Endothelial cell of umbilical vein (primary cell): ENCODE measurements at regions not wholly inside any gene's neighbourhood (a gene's known extent, or its start where the extent isn't known, plus 50 kb on each side); places are given as distances from the start of the nearest gene placed in this dataset.

Experiments used
- EZH2 ChIP-seq: IDR thresholded peaks from 2 replicates; pipeline ENCODE4 v1.6.1; 2012; ENCODE audit warnings: borderline replicate concordance, low read depth, mild to moderate bottlenecking, moderate library complexity, low read length, inconsistent platforms; ENCODE audit not compliant: severe bottlenecking
- FOS ChIP-seq: IDR thresholded peaks from 2 replicates; pipeline ENCODE4 v1.6.1; 2011; ENCODE audit warnings: mild to moderate bottlenecking, low read length, moderate library complexity, borderline replicate concordance; ENCODE audit not compliant: insufficient read depth
- JUN ChIP-seq: IDR thresholded peaks from 2 replicates; pipeline ENCODE4 v1.6.1; 2011; ENCODE audit warnings: borderline replicate concordance, low read depth; ENCODE audit not compliant: insufficient read length, insufficient read depth
- MYC ChIP-seq: IDR thresholded peaks from one replicate; pipeline ENCODE4 v1.6.1; 2011; ENCODE audit warnings: mild to moderate bottlenecking, low read depth, low read length
- POLR2A ChIP-seq: IDR thresholded peaks from 2 replicates; pipeline ENCODE4 v1.6.1; 2012; ENCODE audit warnings: low read depth, mild to moderate bottlenecking, control low read depth, low read length
- POLR2AphosphoS5 ChIP-seq: IDR thresholded peaks from 2 replicates; pipeline ENCODE4 v1.6.1; 2012; ENCODE audit warnings: low read depth, mild to moderate bottlenecking, control low read depth, low read length, moderate library complexity; ENCODE audit not compliant: insufficient read depth
- TF ChIP-seq, protein P1 (sequence below), 2 donors: IDR thresholded peaks; 1 replicate in 1 of 2; 2 replicates in 1 of 2; pipeline ENCODE4 v1.5.1; 2011; ENCODE audit warnings: low read length in 2 of 2, mild to moderate bottlenecking in 2 of 2, moderate library complexity in 2 of 2, control low read depth in 1 of 2, inconsistent platforms in 1 of 2, low read depth in 1 of 2; ENCODE audit not compliant: insufficient read depth in 1 of 2; ENCODE audit errors: extremely low read depth in 1 of 2
- TF ChIP-seq, protein P2 (sequence below): IDR thresholded peaks from 2 replicates; pipeline ENCODE4 v1.6.1; 2011; ENCODE audit not compliant: insufficient read depth, insufficient read length

DNA sequence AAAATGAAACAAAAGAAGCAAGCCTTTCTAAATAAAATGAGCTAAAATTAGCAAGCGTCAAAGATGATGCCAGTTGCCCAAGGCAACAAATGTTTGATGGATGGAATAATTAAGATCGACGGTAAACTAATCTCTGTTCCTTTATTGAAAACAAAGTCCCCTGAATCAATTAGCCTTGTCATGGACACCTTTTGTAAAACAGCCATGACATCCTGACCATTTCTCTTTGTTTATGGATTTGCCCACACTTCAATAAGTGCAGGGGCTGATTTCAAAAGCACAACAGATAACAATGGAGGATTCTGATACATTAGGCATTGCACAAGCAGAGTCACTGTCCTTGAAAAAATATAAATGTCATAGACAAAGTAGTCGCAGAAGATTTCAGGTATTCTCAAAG, 160.1 kb upstream of the HNRNPA3 start:
- TF ChIP-seq, protein P1, sequence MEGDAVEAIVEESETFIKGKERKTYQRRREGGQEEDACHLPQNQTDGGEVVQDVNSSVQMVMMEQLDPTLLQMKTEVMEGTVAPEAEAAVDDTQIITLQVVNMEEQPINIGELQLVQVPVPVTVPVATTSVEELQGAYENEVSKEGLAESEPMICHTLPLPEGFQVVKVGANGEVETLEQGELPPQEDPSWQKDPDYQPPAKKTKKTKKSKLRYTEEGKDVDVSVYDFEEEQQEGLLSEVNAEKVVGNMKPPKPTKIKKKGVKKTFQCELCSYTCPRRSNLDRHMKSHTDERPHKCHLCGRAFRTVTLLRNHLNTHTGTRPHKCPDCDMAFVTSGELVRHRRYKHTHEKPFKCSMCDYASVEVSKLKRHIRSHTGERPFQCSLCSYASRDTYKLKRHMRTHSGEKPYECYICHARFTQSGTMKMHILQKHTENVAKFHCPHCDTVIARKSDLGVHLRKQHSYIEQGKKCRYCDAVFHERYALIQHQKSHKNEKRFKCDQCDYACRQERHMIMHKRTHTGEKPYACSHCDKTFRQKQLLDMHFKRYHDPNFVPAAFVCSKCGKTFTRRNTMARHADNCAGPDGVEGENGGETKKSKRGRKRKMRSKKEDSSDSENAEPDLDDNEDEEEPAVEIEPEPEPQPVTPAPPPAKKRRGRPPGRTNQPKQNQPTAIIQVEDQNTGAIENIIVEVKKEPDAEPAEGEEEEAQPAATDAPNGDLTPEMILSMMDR (IDR thresholded peaks at IDR 0.05; ENCODE audit: extremely low read depth in 1 of 2, insufficient read depth in 1 of 2, low read depth in 1 of 2, low read length in 2 of 2) = no peak
- TF ChIP-seq POLR2A = no peak
- TF ChIP-seq POLR2AphosphoS5 = no peak
- no peak for TF ChIP-seq FOS
- TF ChIP-seq EZH2 = no peak
- TF ChIP-seq, protein P2, sequence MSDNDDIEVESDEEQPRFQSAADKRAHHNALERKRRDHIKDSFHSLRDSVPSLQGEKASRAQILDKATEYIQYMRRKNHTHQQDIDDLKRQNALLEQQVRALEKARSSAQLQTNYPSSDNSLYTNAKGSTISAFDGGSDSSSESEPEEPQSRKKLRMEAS = no peak
- no peak for TF ChIP-seq JUN
- TF ChIP-seq MYC = no peak
